ENCODE measurements at regions not wholly inside any gene's neighbourhood (a gene's known extent, or its start where the extent isn't known, plus 50 kb on each side); places are given as distances from the start of the nearest gene placed in this dataset.
"Not testable (repeated sequence)": the region's sequence is repeated elsewhere in the genome, so short reads cannot be mapped to it uniquely, and the experiment has no call there.

DNA sequence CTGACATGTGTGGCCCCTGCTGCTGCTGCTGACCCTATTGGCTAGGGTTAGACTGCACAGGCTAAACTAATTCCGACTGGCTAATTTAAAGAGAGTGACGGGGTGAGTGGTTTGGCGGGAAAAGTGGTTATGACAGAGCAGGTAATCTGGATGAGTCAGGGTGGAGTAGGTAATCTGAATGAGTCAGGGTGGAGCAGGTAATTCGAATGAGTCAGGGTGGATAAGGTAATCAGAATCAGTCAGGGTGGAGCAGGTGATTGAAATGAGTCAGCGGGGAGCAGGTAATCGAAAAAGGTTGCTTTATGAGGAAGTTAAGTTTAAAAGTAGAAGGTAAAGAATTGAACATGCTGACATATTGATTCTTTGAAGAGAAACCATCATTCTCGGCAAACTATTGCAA is 683.3 kb downstream of the REEP3 start:
- DNase-seq (ENCODE audit: low spot score); H3K4me1 ChIP-seq (ENCODE audit: insufficient read depth); H3K27ac Mint-ChIP-seq; H3K36me3 ChIP-seq (ENCODE audit: insufficient read depth); ATAC-seq; H3K27me3 Mint-ChIP-seq (ENCODE audit: insufficient read depth, low read depth, poor library complexity); H3K4me3 ChIP-seq; H3F3A ChIP-seq (replicated peaks; ENCODE audit: low read depth); H3K4me2 ChIP-seq; H3K4me3 Mint-ChIP-seq; H3K36me3 Mint-ChIP-seq (ENCODE audit: low read depth); H2AFZ ChIP-seq; H3K9me2 ChIP-seq (ENCODE audit: insufficient read depth); H3K79me2 ChIP-seq (replicated peaks; ENCODE audit: insufficient read depth); H4K20me1 ChIP-seq (replicated peaks; ENCODE audit: insufficient read depth); H3K27ac ChIP-seq (ENCODE audit: low read depth); H3K27me3 ChIP-seq (ENCODE audit: insufficient read depth); H3K4me1 Mint-ChIP-seq; H3K9me3 Mint-ChIP-seq: not testable (repeated sequence)

DNA sequence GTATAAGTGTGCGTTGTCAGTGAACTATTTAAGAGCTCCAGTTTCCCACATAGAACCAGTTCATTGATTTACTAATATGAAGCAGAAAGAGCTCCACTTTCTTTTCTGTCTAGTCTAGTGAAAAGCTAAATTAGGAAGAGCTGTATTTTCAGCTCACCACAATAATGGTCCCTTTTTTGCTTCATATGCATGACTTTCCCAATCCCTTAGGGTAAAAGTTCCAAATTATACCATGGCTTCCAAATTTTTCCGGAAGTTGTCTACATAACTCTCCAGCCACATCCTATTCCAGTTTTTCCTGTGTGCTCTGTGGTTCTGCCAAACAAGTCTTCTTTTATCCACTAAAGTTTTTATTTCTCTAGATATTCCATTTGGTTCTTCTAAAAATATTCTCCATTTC is 685.2 kb downstream of the REEP3 start:
- ATAC-seq, result no peak
- TF ChIP-seq NANOG (IDR thresholded peaks at IDR 0.05; ENCODE audit: borderline replicate concordance), result no peak
- TF ChIP-seq, protein P1, sequence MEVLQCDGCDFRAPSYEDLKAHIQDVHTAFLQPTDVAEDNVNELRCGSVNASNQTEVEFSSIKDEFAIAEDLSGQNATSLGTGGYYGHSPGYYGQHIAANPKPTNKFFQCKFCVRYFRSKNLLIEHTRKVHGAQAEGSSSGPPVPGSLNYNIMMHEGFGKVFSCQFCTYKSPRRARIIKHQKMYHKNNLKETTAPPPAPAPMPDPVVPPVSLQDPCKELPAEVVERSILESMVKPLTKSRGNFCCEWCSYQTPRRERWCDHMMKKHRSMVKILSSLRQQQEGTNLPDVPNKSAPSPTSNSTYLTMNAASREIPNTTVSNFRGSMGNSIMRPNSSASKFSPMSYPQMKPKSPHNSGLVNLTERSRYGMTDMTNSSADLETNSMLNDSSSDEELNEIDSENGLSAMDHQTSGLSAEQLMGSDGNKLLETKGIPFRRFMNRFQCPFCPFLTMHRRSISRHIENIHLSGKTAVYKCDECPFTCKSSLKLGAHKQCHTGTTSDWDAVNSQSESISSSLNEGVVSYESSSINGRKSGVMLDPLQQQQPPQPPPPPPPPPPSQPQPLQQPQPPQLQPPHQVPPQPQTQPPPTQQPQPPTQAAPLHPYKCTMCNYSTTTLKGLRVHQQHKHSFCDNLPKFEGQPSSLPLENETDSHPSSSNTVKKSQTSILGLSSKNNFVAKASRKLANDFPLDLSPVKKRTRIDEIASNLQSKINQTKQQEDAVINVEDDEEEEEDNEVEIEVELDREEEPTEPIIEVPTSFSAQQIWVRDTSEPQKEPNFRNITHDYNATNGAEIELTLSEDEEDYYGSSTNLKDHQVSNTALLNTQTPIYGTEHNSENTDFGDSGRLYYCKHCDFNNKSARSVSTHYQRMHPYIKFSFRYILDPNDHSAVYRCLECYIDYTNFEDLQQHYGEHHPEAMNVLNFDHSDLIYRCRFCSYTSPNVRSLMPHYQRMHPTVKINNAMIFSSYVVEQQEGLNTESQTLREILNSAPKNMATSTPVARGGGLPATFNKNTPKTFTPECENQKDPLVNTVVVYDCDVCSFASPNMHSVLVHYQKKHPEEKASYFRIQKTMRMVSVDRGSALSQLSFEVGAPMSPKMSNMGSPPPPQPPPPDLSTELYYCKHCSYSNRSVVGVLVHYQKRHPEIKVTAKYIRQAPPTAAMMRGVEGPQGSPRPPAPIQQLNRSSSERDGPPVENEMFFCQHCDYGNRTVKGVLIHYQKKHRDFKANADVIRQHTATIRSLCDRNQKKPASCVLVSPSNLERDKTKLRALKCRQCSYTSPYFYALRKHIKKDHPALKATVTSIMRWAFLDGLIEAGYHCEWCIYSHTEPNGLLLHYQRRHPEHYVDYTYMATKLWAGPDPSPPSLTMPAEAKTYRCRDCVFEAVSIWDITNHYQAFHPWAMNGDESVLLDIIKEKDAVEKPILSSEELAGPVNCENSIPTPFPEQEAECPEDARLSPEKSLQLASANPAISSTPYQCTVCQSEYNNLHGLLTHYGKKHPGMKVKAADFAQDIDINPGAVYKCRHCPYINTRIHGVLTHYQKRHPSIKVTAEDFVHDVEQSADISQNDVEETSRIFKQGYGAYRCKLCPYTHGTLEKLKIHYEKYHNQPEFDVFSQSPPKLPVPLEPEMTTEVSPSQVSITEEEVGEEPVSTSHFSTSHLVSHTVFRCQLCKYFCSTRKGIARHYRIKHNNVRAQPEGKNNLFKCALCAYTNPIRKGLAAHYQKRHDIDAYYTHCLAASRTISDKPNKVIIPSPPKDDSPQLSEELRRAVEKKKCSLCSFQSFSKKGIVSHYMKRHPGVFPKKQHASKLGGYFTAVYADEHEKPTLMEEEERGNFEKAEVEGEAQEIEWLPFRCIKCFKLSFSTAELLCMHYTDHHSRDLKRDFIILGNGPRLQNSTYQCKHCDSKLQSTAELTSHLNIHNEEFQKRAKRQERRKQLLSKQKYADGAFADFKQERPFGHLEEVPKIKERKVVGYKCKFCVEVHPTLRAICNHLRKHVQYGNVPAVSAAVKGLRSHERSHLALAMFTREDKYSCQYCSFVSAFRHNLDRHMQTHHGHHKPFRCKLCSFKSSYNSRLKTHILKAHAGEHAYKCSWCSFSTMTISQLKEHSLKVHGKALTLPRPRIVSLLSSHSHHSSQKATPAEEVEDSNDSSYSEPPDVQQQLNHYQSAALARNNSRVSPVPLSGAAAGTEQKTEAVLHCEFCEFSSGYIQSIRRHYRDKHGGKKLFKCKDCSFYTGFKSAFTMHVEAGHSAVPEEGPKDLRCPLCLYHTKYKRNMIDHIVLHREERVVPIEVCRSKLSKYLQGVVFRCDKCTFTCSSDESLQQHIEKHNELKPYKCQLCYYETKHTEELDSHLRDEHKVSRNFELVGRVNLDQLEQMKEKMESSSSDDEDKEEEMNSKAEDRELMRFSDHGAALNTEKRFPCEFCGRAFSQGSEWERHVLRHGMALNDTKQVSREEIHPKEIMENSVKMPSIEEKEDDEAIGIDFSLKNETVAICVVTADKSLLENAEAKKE (CRISPR knock-in tag; IDR thresholded peaks at IDR 0.05), result no peak
- TF ChIP-seq, protein P2, sequence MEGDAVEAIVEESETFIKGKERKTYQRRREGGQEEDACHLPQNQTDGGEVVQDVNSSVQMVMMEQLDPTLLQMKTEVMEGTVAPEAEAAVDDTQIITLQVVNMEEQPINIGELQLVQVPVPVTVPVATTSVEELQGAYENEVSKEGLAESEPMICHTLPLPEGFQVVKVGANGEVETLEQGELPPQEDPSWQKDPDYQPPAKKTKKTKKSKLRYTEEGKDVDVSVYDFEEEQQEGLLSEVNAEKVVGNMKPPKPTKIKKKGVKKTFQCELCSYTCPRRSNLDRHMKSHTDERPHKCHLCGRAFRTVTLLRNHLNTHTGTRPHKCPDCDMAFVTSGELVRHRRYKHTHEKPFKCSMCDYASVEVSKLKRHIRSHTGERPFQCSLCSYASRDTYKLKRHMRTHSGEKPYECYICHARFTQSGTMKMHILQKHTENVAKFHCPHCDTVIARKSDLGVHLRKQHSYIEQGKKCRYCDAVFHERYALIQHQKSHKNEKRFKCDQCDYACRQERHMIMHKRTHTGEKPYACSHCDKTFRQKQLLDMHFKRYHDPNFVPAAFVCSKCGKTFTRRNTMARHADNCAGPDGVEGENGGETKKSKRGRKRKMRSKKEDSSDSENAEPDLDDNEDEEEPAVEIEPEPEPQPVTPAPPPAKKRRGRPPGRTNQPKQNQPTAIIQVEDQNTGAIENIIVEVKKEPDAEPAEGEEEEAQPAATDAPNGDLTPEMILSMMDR (conservative IDR thresholded peaks at IDR 0.05; ENCODE audit: low read depth in 2 of 2), result no peak
- no peak for TF ChIP-seq EZH2phosphoT487 (IDR thresholded peaks at IDR 0.05; ENCODE audit: unreplicated experiment)
- TF ChIP-seq ZNF331 (CRISPR knock-in tag; IDR thresholded peaks at IDR 0.05; ENCODE audit: low read depth), result no peak
- no peak for TF ChIP-seq CREB1 (CRISPR knock-in tag; IDR thresholded peaks at IDR 0.05; ENCODE audit: low read depth)
- TF ChIP-seq EZH2 (IDR thresholded peaks at IDR 0.05; ENCODE audit: low read depth, unreplicated experiment), result no peak
- TF ChIP-seq ZNF114 (CRISPR knock-in tag; IDR thresholded peaks at IDR 0.05), result no peak
- no peak for TF ChIP-seq POLR2AphosphoS5 (IDR thresholded peaks at IDR 0.05; ENCODE audit: low read depth)
- no peak for TF ChIP-seq JUNB (IDR thresholded peaks at IDR 0.05; ENCODE audit: unreplicated experiment)
- TF ChIP-seq STAT1 (IDR thresholded peaks at IDR 0.05; ENCODE audit: unreplicated experiment), result no peak
- TF ChIP-seq, protein P3, sequence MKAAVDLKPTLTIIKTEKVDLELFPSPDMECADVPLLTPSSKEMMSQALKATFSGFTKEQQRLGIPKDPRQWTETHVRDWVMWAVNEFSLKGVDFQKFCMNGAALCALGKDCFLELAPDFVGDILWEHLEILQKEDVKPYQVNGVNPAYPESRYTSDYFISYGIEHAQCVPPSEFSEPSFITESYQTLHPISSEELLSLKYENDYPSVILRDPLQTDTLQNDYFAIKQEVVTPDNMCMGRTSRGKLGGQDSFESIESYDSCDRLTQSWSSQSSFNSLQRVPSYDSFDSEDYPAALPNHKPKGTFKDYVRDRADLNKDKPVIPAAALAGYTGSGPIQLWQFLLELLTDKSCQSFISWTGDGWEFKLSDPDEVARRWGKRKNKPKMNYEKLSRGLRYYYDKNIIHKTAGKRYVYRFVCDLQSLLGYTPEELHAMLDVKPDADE (IDR thresholded peaks at IDR 0.05), result no peak

More for the DNA sequence above, 685.2 kb downstream of the REEP3 start:
- no peaks in the 10 kb centered on the region for H3K36me3 ChIP-seq (ENCODE audit: insufficient read depth)
- H3K4me1 ChIP-seq (ENCODE audit: insufficient read depth), result no peaks in the 10 kb centered on the region
- Mint-ChIP-seq H3K9me3 (no peaks in the 10 kb centered on the region; the same call in 2 of the 3 replicates), H3K27me3 (ENCODE audit: insufficient read depth, low read depth, poor library complexity) (no peaks in the 10 kb centered on the region), H3K4me3 (no peak overlapping the region), H3K27ac (no peak overlapping the region), H3K36me3 (ENCODE audit: low read depth) (no peaks in the 10 kb centered on the region), H3K4me1 (peaks cover 2% of the 10 kb centered on the region; the same call in 1 of the 3 replicates)
- H3K79me2 ChIP-seq (replicated peaks; ENCODE audit: insufficient read depth), result no peaks in the 10 kb centered on the region
- peaks cover 11% of the 10 kb centered on the region for H3K9me2 ChIP-seq (ENCODE audit: insufficient read depth)
- H3K27ac ChIP-seq (ENCODE audit: low read depth), result no peak overlapping the region
- H3K4me3 ChIP-seq, result no peak overlapping the region
- no peaks in the 10 kb centered on the region for H4K20me1 ChIP-seq (replicated peaks; ENCODE audit: insufficient read depth)
- H3K27me3 ChIP-seq (ENCODE audit: insufficient read depth), result no peaks in the 10 kb centered on the region
- no peak for DNase-seq (ENCODE audit: low spot score)
- no peak overlapping the region for H3K4me2 ChIP-seq
- no peak overlapping the region for H2AFZ ChIP-seq
- no peaks in the 10 kb centered on the region for H3F3A ChIP-seq (replicated peaks; ENCODE audit: low read depth)
